HEK293T (cell line): ENCODE measurements at regions not wholly inside any gene's neighbourhood (a gene's known extent, or its start where the extent isn't known, plus 50 kb on each side); places are given as distances from the start of the nearest gene placed in this dataset.

Experiments used
- CTCF ChIA-PET: fragments of 350-600 bp; formaldehyde crosslinking; extraction: SDS; loops from one replicate; lab custom pipeline; 2021; ENCODE audit warnings: antibody characterized with exemption, inconsistent platforms; lab: Yijun Ruan, JAX
- POLR2A ChIA-PET: fragments of 350-600 bp; formaldehyde crosslinking; extraction: SDS; loops from one replicate; lab custom pipeline; 2020; ENCODE audit warnings: antibody characterized with exemption, inconsistent platforms; lab: Yijun Ruan, JAX
- DNase-seq: peaks from one replicate; pipeline ENCODE4 v3.0.0; 2012; ENCODE audit warnings: mixed read lengths; ENCODE audit errors: extremely low spot score
- ARNT ChIP-seq: fragments of 450-650 bp; IDR thresholded peaks from 2 replicates; pipeline ENCODE4 v1.6.1; 2017; ENCODE audit warnings: mild to moderate bottlenecking
- BHLHE40 ChIP-seq: fragments of 450-650 bp; IDR thresholded peaks from 2 replicates; pipeline ENCODE4 v1.6.1; 2016; ENCODE audit warnings: mild to moderate bottlenecking, moderate library complexity, borderline replicate concordance
- CTBP1 ChIP-seq: fragments of 450-650 bp; IDR thresholded peaks from 2 replicates; pipeline ENCODE4 v1.6.1; 2016; ENCODE audit warnings: borderline replicate concordance
- ELF4 ChIP-seq: fragments of 450-650 bp; IDR thresholded peaks from 2 replicates; pipeline ENCODE4 v1.6.1; 2017; ENCODE audit warnings: antibody characterized with exemption
- FOXA1 ChIP-seq: fragments of 450-650 bp; IDR thresholded peaks from 2 replicates; pipeline ENCODE4 v1.6.1; 2016; ENCODE audit warnings: mild to moderate bottlenecking
- FOXK2 ChIP-seq: fragments of 450-650 bp; IDR thresholded peaks from 2 replicates; pipeline ENCODE4 v1.6.1; 2016; ENCODE audit warnings: mild to moderate bottlenecking
- FOXM1 ChIP-seq: fragments of 450-650 bp; IDR thresholded peaks from 2 replicates; pipeline ENCODE4 v1.6.1; 2017; ENCODE audit warnings: mild to moderate bottlenecking, borderline replicate concordance
- HDGF ChIP-seq: fragments of 450-650 bp; IDR thresholded peaks from 2 replicates; pipeline ENCODE4 v1.6.1; 2017; ENCODE audit warnings: antibody characterized with exemption, borderline replicate concordance
- L3MBTL2 ChIP-seq: fragments of 450-650 bp; conservative IDR thresholded peaks from 2 replicates; pipeline ENCODE4 v1.6.1; 2016; ENCODE audit warnings: mild to moderate bottlenecking
- LEF1 ChIP-seq: fragments of 450-650 bp; IDR thresholded peaks from 2 replicates; pipeline ENCODE4 v1.6.1; 2017; ENCODE audit warnings: mild to moderate bottlenecking, borderline replicate concordance
- NFRKB ChIP-seq: fragments of 450-650 bp; IDR thresholded peaks from 2 replicates; pipeline ENCODE4 v1.6.1; 2016; ENCODE audit warnings: mild to moderate bottlenecking, moderate library complexity
- PKNOX1 ChIP-seq: fragments of 450-650 bp; IDR thresholded peaks from 2 replicates; pipeline ENCODE4 v1.6.1; 2016
- SP1 ChIP-seq: fragments of 450-650 bp; IDR thresholded peaks from 2 replicates; pipeline ENCODE4 v1.6.1; 2017
- SUZ12 ChIP-seq: fragments of 450-650 bp; IDR thresholded peaks from 2 replicates; pipeline ENCODE4 v1.6.1; 2016; ENCODE audit warnings: mild to moderate bottlenecking
- TARDBP ChIP-seq: fragments of 450-650 bp; IDR thresholded peaks from 2 replicates; pipeline ENCODE4 v1.6.1; 2016
- ZNF384 ChIP-seq: fragments of 450-650 bp; IDR thresholded peaks from 2 replicates; pipeline ENCODE4 v1.6.1; 2016

GRCh38 chr5:87966213-87966612 lies 302.4 kb downstream of the TMEM161B start:
- no peak for DNase-seq
- no peak for TF ChIP-seq FOXA1
- no peak for TF ChIP-seq CTBP1
- TF ChIP-seq BHLHE40, result no peak
- TF ChIP-seq SUZ12, result no peak
- TF ChIP-seq ZNF384, result no peak
- no peak for TF ChIP-seq ELF4
- no peak for TF ChIP-seq ARNT
- no peak for TF ChIP-seq FOXK2
- CTCF ChIA-PET, result no interaction called here
- POLR2A ChIA-PET, result no interaction called here

- ChIA-PET CTCF (no interaction called here), POLR2A (no interaction called here)
- no peak for TF ChIP-seq ARNT
- TF ChIP-seq L3MBTL2, result no peak
- no peak for TF ChIP-seq PKNOX1
- no peak for TF ChIP-seq ELF4
- no peak for TF ChIP-seq LEF1
- no peak for TF ChIP-seq FOXM1
- TF ChIP-seq CTBP1, result no peak
- TF ChIP-seq HDGF, result no peak
- TF ChIP-seq FOXA1, result no peak
- no peak for TF ChIP-seq SP1
- no peak for TF ChIP-seq ZNF384
- TF ChIP-seq SUZ12, result no peak
- TF ChIP-seq BHLHE40, result no peak
- TF ChIP-seq FOXK2, result no peak
- TF ChIP-seq NFRKB, result no peak
- no peak for DNase-seq
Measured at GRCh38 chr5:87954121-87954520, 314.5 kb downstream of the TMEM161B start.

GRCh38 chr5:87951661-87952060 lies 317.0 kb downstream of the TMEM161B start:
- ChIA-PET CTCF (no interaction called here), POLR2A (no interaction called here)
- TF ChIP-seq NFRKB (no peak), SUZ12 (no peak), L3MBTL2 (no peak), ZNF384 (no peak), FOXA1 (no peak), FOXM1 (no peak), PKNOX1 (no peak), BHLHE40 (no peak)
- DNase-seq, result no peak

GRCh38 chr5:87949676-87950631 lies 318.7 kb downstream of the TMEM161B start:
- POLR2A ChIA-PET, result no interaction called here
- TF ChIP-seq PKNOX1 (peak; percentile 47), ELF4 (no peak)
- DNase-seq, result no peak
- CTCF ChIA-PET, result interaction anchor here (0.5 kb wide), 1 partner anchor 880 kb away, joined by 3 read pairs; no protein-coding TSS in a partner anchor

GRCh38 chr5:87948486-87948885 lies 320.2 kb downstream of the TMEM161B start:
- no peak for DNase-seq
- ChIA-PET POLR2A (no interaction called here), CTCF (no interaction called here)
- TF ChIP-seq ARNT, result no peak
- TF ChIP-seq SUZ12, result no peak
- no peak for TF ChIP-seq NFRKB
- no peak for TF ChIP-seq L3MBTL2
- TF ChIP-seq HDGF, result no peak
- TF ChIP-seq LEF1, result no peak
- TF ChIP-seq SP1, result no peak
- no peak for TF ChIP-seq TARDBP
- TF ChIP-seq FOXK2, result no peak
- TF ChIP-seq BHLHE40, result no peak

GRCh38 chr5:87946271-87946670 lies 322.4 kb downstream of the TMEM161B start:
- ChIA-PET POLR2A (no interaction called here), CTCF (no interaction called here)
- TF ChIP-seq TARDBP (no peak), ELF4 (no peak), ARNT (no peak), L3MBTL2 (no peak), BHLHE40 (no peak), SP1 (no peak), ZNF384 (no peak), SUZ12 (no peak), PKNOX1 (no peak), FOXA1 (no peak), NFRKB (no peak), FOXK2 (no peak), LEF1 (no peak), CTBP1 (no peak), HDGF (no peak)
- DNase-seq, result no peak
